ENCODE measurements at regions not wholly inside any gene's neighbourhood (a gene's known extent, or its start where the extent isn't known, plus 50 kb on each side); places are given as distances from the start of the nearest gene placed in this dataset.

- no peak for TF ChIP-seq CTCF (IDR thresholded peaks at IDR 0.05; ENCODE audit: low read depth, low read length, missing control alignments)
- in situ Hi-C loops (cut with HindIII; ENCODE audit: low sequenced_read_pairs): no loop called here
- no peak for DNase-seq (ENCODE audit: low read depth)
- no peak overlapping the region for H3K4me3 ChIP-seq (ENCODE audit: low read depth, low read length)
Measured at GRCh38 chr3:174336784-174337183, 522.4 kb upstream of the NAALADL2 start.

GRCh38 chr3:174337227-174337626, 521.9 kb upstream of the NAALADL2 start:
- DNase-seq (ENCODE audit: low read depth): no peak
- no peak overlapping the region for H3K4me3 ChIP-seq (ENCODE audit: low read depth, low read length)
- in situ Hi-C loops (cut with HindIII; ENCODE audit: low sequenced_read_pairs): no loop called here
- TF ChIP-seq CTCF (IDR thresholded peaks at IDR 0.05; ENCODE audit: low read depth, low read length, missing control alignments): no peak

GRCh38 chr3:174340624-174341587, 518.2 kb upstream of the NAALADL2 start:
- DNase-seq (ENCODE audit: low read depth): no peak
- no peak overlapping the region for H3K4me3 ChIP-seq (ENCODE audit: low read depth, low read length)
- in situ Hi-C loops (cut with HindIII; ENCODE audit: low sequenced_read_pairs): no loop called here
- no peak for TF ChIP-seq CTCF (IDR thresholded peaks at IDR 0.05; ENCODE audit: low read depth, low read length, missing control alignments)

DNA sequence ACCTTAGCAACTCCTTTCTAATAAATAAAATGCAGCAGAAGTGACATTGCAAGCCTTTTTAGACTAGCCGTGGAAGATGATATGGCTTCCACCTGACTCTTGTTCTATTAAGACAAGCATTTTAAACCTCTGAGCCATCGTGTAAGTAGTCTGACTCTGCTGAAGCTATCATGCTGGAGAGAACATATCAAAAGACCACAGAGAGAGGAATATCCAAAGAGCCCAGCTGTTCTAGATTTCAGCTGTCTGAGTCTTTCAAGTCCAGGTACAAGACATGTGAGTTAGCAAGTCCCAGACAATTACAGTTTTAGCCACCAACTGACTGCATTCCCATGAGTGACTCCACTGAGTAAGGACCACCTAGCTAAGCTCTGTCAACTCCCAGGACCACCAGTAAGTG, 517.0 kb upstream of the NAALADL2 start:
- no peak for TF ChIP-seq CTCF (IDR thresholded peaks at IDR 0.05; ENCODE audit: low read depth, low read length, missing control alignments)
- in situ Hi-C loops (cut with HindIII; ENCODE audit: low sequenced_read_pairs): no loop called here
- DNase-seq (ENCODE audit: low read depth): no peak
- no peak overlapping the region for H3K4me3 ChIP-seq (ENCODE audit: low read depth, low read length)

GRCh38 chr3:174342941-174343501, 516.1 kb upstream of the NAALADL2 start:
- no peak overlapping the region for H3K4me3 ChIP-seq (ENCODE audit: low read depth, low read length)
- no peak for DNase-seq (ENCODE audit: low read depth)
- in situ Hi-C loops (cut with HindIII; ENCODE audit: low sequenced_read_pairs): no loop called here
- TF ChIP-seq CTCF (IDR thresholded peaks at IDR 0.05; ENCODE audit: low read depth, low read length, missing control alignments): no peak

DNA sequence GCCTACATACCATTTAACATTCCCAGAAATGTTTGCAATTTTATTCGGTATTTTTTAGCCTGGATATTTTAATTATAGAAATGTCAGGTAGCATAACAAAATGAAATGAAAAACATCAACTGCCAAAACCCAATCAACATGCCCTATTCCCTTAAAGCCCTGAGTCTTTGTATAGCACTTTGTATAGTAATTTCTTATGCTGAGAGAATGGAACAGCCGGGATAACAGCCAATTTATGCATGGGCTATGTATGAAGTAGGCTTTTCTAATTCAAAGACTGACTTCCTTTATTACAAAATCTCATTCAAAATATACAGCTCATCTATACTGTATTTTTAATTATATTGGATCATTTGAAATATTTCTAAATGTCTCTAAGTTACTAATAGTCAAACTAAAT, 513.0 kb upstream of the NAALADL2 start:
- no peak for DNase-seq (ENCODE audit: low read depth)
- TF ChIP-seq CTCF (IDR thresholded peaks at IDR 0.05; ENCODE audit: low read depth, low read length, missing control alignments): no peak
- in situ Hi-C loops (cut with HindIII; ENCODE audit: low sequenced_read_pairs): no loop called here
- H3K4me3 ChIP-seq (ENCODE audit: low read depth, low read length): no peak overlapping the region

Measured in astrocyte of the cerebellum (primary cell).